Gastrocnemius medialis (tissue), 4 donors: ENCODE measurements at regions not wholly inside any gene's neighbourhood (a gene's known extent, or its start where the extent isn't known, plus 50 kb on each side); places are given as distances from the start of the nearest gene placed in this dataset.

Experiments
- POLR2A ChIP-seq, 2 donors: fragments of 450-650 bp; IDR thresholded peaks; one replicate each; pipeline ENCODE4 v1.6.1; 2017; ENCODE audit warnings: antibody characterized with exemption in 2 of 2, mild to moderate bottlenecking in 2 of 2, moderate library complexity in 2 of 2
- TF ChIP-seq, protein P1 (sequence below), 5 experiments: fragments of 450-650 bp in 3 of 5; fragments of 200-600 bp in 2 of 5; sonication (generic) in 2 of 5; IDR thresholded peaks in 4 of 5; conservative IDR thresholded peaks in 1 of 5; 1 replicate in 4 of 5; 2 replicates in 1 of 5; pipeline ENCODE4 v1.5.1; 2016 to 2019; ENCODE audit warnings: antibody characterized with exemption in 5 of 5, mild to moderate bottlenecking in 3 of 5, moderate library complexity in 3 of 5

DNA sequence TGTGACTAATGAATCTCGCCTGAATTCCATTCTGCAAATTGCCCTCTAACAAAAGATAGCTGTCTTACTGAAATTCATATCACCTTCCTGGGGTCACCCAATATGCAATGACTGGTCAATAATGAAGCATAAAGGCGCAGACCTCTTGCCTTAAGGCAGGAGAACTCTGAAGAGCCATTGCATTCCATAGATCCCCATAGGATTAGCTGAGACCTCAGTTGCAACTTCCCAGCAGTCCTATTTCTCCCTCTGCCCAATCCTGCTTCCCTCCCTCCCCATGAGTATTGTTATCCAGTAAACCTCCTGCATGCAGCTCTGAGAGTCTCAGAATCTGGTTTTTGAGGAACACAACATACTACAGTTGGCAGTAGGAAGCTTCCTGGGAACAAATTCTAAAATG is 396.5 kb downstream of the DCAF12L2 start:
- TF ChIP-seq, protein P1, sequence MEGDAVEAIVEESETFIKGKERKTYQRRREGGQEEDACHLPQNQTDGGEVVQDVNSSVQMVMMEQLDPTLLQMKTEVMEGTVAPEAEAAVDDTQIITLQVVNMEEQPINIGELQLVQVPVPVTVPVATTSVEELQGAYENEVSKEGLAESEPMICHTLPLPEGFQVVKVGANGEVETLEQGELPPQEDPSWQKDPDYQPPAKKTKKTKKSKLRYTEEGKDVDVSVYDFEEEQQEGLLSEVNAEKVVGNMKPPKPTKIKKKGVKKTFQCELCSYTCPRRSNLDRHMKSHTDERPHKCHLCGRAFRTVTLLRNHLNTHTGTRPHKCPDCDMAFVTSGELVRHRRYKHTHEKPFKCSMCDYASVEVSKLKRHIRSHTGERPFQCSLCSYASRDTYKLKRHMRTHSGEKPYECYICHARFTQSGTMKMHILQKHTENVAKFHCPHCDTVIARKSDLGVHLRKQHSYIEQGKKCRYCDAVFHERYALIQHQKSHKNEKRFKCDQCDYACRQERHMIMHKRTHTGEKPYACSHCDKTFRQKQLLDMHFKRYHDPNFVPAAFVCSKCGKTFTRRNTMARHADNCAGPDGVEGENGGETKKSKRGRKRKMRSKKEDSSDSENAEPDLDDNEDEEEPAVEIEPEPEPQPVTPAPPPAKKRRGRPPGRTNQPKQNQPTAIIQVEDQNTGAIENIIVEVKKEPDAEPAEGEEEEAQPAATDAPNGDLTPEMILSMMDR (IDR thresholded peaks at IDR 0.05 in 4 of 5, conservative IDR thresholded peaks at IDR 0.05 in 1 of 5) = no peak
- no peak for TF ChIP-seq POLR2A (IDR thresholded peaks at IDR 0.05)
